K562 (cell line): ENCODE measurements at regions not wholly inside any gene's neighbourhood (a gene's known extent, or its start where the extent isn't known, plus 50 kb on each side); places are given as distances from the start of the nearest gene placed in this dataset.

Experiments
- ATAC-seq: fragments of 200-7000 bp; cut with Tn5 transposase; 3 replicates; pipeline ENCODE4 v1.9.1; 2020; ENCODE audit warnings: moderate library complexity
- BruUV-seq: library from RNA; stranded (reverse); fragments of 400-500 nt; replicated peaks from 2 replicates; lab custom pipeline; 2021; lab: Mats Ljungman, UMichigan
- CTCF ChIA-PET: fragments of 300-600 bp; formaldehyde crosslinking; extraction: SDS; loops from one replicate; lab custom pipeline; 2021; ENCODE audit warnings: low intra/inter-chr PET ratio; lab: Yijun Ruan, JAX
- POLR2A ChIA-PET: fragments of 300-600, 350-650 bp; sonication (Branson Sonifier 250); formaldehyde crosslinking; extraction: SDS; loops from one replicate; lab custom pipeline; 2021; ENCODE audit warnings: antibody characterized with exemption, inconsistent platforms; lab: Yijun Ruan, JAX
- DNase-seq, 4 experiments: peaks; one replicate each; pipeline versions ENCODE4 v3.0.0 to v3.0.0-alpha.2; 2011 to 2018; ENCODE audit warnings: low spot score in 3 of 4, mixed read lengths in 3 of 4; ENCODE audit errors: extremely low read depth in 1 of 4
- FAIRE-seq: peaks from 2 replicates; lab custom pipeline; 2011; peaks lifted over from hg19 to GRCh38; lab: Jason Lieb, UNC
- H2AFZ ChIP-seq: 2 replicates; pipeline ENCODE4 v1.6.0; 2011; ENCODE audit warnings: low read depth, low read length, control low read depth, inconsistent platforms
- H3K27ac ChIP-seq: fragments of 200-600 bp; 3 replicates; pipeline ENCODE4 v1.8.0; 2011; ENCODE audit warnings: low read depth, mild to moderate bottlenecking, control low read depth, inconsistent platforms, low read length, moderate library complexity, mixed read lengths; ENCODE audit errors: extremely low read depth
- H3K27me3 ChIP-seq, 2 experiments: fragments of 300-600 bp in 1 of 2; 2 replicates in 1 of 2; 3 replicates in 1 of 2; pipeline versions ENCODE4 v1.6.0 to v1.8.0; 2011; ENCODE audit warnings: inconsistent platforms in 2 of 2, low read length in 2 of 2, mild to moderate bottlenecking in 1 of 2, mixed read lengths in 1 of 2, moderate library complexity in 1 of 2; ENCODE audit not compliant: control insufficient read depth in 2 of 2, insufficient read depth in 2 of 2
- H3K36me3 ChIP-seq: fragments of 300-600 bp; 3 replicates; pipeline ENCODE4 v1.8.0; 2011; ENCODE audit warnings: mild to moderate bottlenecking, low read length, inconsistent platforms; ENCODE audit not compliant: control insufficient read depth, insufficient read depth
- H3K4me1 ChIP-seq, 2 experiments: fragments of 200-600 bp in 1 of 2; replicated peaks in 1 of 2; 2 replicates in 1 of 2; 3 replicates in 1 of 2; pipeline versions ENCODE4 v1.5.1 to v1.8.0; 2011; ENCODE audit warnings: inconsistent platforms in 2 of 2, low read length in 2 of 2, mild to moderate bottlenecking in 1 of 2, mixed read lengths in 1 of 2, moderate library complexity in 1 of 2; ENCODE audit not compliant: control insufficient read depth in 2 of 2, insufficient read depth in 2 of 2
- H3K4me2 ChIP-seq: 2 replicates; pipeline ENCODE4 v1.6.1; 2011; ENCODE audit warnings: low read length, control low read depth, inconsistent platforms, mixed read lengths; ENCODE audit not compliant: insufficient read depth
- H3K4me3 ChIP-seq: fragments of 200-600 bp; sonication (generic), shearing (Covaris generic); 2 replicates; pipeline ENCODE4 v1.5.1; 2016; ENCODE audit warnings: control low read depth, inconsistent platforms
- H3K79me2 ChIP-seq: fragments of 200-600 bp; 3 replicates; pipeline ENCODE4 v1.8.0; 2011; ENCODE audit warnings: low read length, inconsistent platforms; ENCODE audit not compliant: control insufficient read depth, insufficient read depth
- H3K9ac ChIP-seq, 2 experiments: 2 replicates each; pipeline versions ENCODE4 v1.6.0 to v1.6.1; 2011; ENCODE audit warnings: low read depth in 2 of 2, low read length in 2 of 2, control low read depth in 1 of 2, inconsistent platforms in 1 of 2, mild to moderate bottlenecking in 1 of 2, mixed read lengths in 1 of 2; ENCODE audit not compliant: insufficient read depth in 1 of 2
- H3K9me1 ChIP-seq: one replicate; pipeline ENCODE4 v1.6.0; 2011; ENCODE audit warnings: inconsistent platforms, mild to moderate bottlenecking, low read length, moderate library complexity; ENCODE audit not compliant: control insufficient read depth, insufficient read depth
- H3K9me3 ChIP-seq: replicated peaks from 2 replicates; pipeline ENCODE4 v1.5.1; 2011; ENCODE audit warnings: low read depth, low read length, inconsistent platforms; ENCODE audit not compliant: control insufficient read depth, insufficient read depth
- H4K20me1 ChIP-seq: replicated peaks from 2 replicates; pipeline ENCODE4 v1.6.1; 2011; ENCODE audit warnings: low read length, inconsistent platforms, mixed read lengths; ENCODE audit not compliant: control insufficient read depth, insufficient read depth
- FIP1L1 ChIP-seq: fragments of 200-400 bp; formaldehyde crosslinking; IDR thresholded peaks from 2 replicates; pipeline ENCODE4 v1.6.1; 2018; ENCODE audit warnings: mild to moderate bottlenecking, low read depth, low read length; ENCODE audit not compliant: poor library complexity, severe bottlenecking
- KDM1A ChIP-seq, 2 experiments: fragments of 450-650 bp; IDR thresholded peaks; 2 replicates each; pipeline ENCODE4 v1.6.1; 2016; ENCODE audit warnings: mild to moderate bottlenecking in 2 of 2
- KDM2B ChIP-seq: fragments of 250-450 bp; sonication (Bioruptor Pico); IDR thresholded peaks from 2 replicates; pipeline ENCODE4 v1.8.0; 2021; ENCODE audit warnings: mild to moderate bottlenecking, moderate library complexity
- PTRF ChIP-seq: fragments of 450-650 bp; IDR thresholded peaks from 2 replicates; pipeline ENCODE4 v1.6.1; 2016; ENCODE audit warnings: mild to moderate bottlenecking, missing genetic modification characterization, missing compliant biosample characterization
- SPI1 ChIP-seq: IDR thresholded peaks from 2 replicates; pipeline ENCODE4 v1.6.1; 2011; ENCODE audit warnings: low read depth, low read length, control low read depth, borderline replicate concordance
- WGBS: fragments of 100-300 bp; shearing (Covaris generic); methylation state at CpG from one replicate; pipeline ENCODE4 v1.1.6; 2016; ENCODE audit warnings: low coverage, mixed read lengths; ENCODE audit not compliant: insufficient coverage; ENCODE audit errors: missing lambda C conversion rate; 5-methylcytosine and 5-hydroxymethylcytosine counted together
- in situ Hi-C: fragments of 300-500 bp; cut with MboI; formaldehyde crosslinking; loops from 4 replicates; pipeline ENCODE4 v1.15.0; 2018; ENCODE audit warnings: inconsistent platforms, mixed read lengths
- intact Hi-C: fragments of 100-400 bp; cut with micrococcal nuclease; formaldehyde crosslinking; loops from 2 replicates; pipeline ENCODE4 v1.14.2; 2022
- TF ChIP-seq, protein P1 (sequence below), 2 experiments: fragments of 450-650 bp; formaldehyde crosslinking in 1 of 2; IDR thresholded peaks; 2 replicates each; pipeline versions ENCODE4 v1.4.0 to v1.6.1; 2014 to 2020; ENCODE audit warnings: mild to moderate bottlenecking in 2 of 2, borderline replicate concordance in 1 of 2, low read depth in 1 of 2

DNA sequence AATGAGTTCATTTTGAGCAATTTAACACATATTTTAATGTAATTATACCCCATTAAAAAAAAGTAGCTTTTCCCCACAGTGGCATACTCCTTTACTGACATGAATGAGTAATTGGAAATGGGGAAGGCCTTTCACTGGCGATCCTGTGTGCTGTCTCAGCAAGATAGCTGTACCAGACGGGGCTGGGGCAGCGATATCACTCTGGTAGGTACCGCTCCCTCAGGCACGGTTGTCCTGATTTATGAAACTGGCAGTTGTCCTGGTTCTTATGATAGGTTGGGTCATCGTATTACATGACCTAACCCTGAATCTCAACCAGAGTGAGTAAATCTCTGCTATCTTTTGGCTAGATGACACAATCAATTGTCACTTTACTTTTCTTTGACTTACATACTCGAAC, 355.0 kb upstream of the MAP3K7 start:
- Histone ChIP-seq H3K27me3 (no peaks in the 10 kb centered on the region), H4K20me1 (no peaks in the 10 kb centered on the region), H2AFZ (no peak overlapping the region), H3K9me3 (no peaks in the 10 kb centered on the region), H3K4me2 (no peak overlapping the region), H3K9ac (no peak overlapping the region), H3K36me3 (no peaks in the 10 kb centered on the region), H3K4me3 (no peak overlapping the region), H3K27ac (no peak overlapping the region), H3K9me1 (no peaks in the 10 kb centered on the region), H3K4me1 (no peaks in the 10 kb centered on the region), H3K79me2 (no peaks in the 10 kb centered on the region)
- CTCF ChIA-PET, result no interaction called here
- ATAC-seq (no peak), FAIRE-seq (no peak), DNase-seq (no peak)
- POLR2A ChIA-PET, result no interaction called here
- intact Hi-C loops (no loop called here), in situ Hi-C loops (no loop called here)
- under 1% methylated on average over 7 of the region's 7 CpGs for WGBS
- no TSS peak for BruUV-seq
- 0 out of 4 replicates have a peak, but pooled peaks of 1 of the 2 experiments have one; percentile 28 for TF ChIP-seq KDM1A (IDR thresholded peaks at IDR 0.05)
- no peak for TF ChIP-seq KDM2B (CRISPR knock-in tag)

DNA sequence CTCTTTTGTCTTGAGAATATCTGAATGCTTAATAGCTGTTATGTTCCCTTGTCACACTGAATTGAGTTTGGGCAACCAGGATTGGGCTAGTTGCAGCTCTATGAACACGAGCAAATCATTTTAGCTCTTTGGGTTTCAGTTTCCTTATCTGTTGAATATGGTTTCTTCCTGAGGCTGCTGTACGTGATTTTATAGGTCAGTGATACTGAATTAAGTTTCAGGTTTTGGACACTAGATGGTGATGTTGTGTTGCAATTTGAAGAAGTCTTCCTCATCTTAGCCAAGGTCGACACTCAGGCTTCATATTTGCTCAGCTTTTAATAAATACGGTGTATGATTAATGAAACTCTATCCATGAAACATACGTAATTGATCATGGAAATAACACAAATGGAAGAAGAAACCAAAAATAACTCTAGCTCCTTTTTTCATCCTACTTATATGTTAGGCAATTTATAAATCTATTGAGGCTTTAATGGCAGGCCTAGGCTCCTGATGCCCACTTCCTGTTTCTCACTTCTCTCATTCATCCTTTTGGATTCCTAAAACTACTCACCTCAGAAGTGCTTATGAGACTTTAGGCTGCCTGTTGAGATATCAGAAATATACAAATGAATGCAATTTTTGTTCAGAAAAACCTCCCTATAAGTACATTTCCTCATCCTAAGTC, 354.1 kb upstream of the MAP3K7 start:
- in situ Hi-C loops (no loop called here), intact Hi-C loops (no loop called here)
- no peaks in the 10 kb centered on the region for H3K4me1 ChIP-seq
- H3K27ac ChIP-seq, result no peak overlapping the region
- 3% methylated on average over 5 of the region's 5 CpGs for WGBS
- H3K4me3 ChIP-seq, result no peak overlapping the region
- no peaks in the 10 kb centered on the region for H3K27me3 ChIP-seq
- DNase-seq (peak; percentile 25 to 59 (median 32)), FAIRE-seq (peak; percentile 95), ATAC-seq (peak; percentile 83)
- H3K9me1 ChIP-seq, result no peaks in the 10 kb centered on the region
- no peaks in the 10 kb centered on the region for H4K20me1 ChIP-seq
- H3K79me2 ChIP-seq, result no peaks in the 10 kb centered on the region
- ChIA-PET CTCF (no interaction called here), POLR2A (interaction anchor here (0.6 kb wide), 1 partner anchor 420 kb away, joined by 4 read pairs; no protein-coding TSS in a partner anchor)
- H3K4me2 ChIP-seq, result no peak overlapping the region
- no peaks in the 10 kb centered on the region for H3K9me3 ChIP-seq
- no peak overlapping the region for H2AFZ ChIP-seq
- H3K9ac ChIP-seq, result no peak overlapping the region
- no TSS peak for BruUV-seq
- H3K36me3 ChIP-seq, result no peaks in the 10 kb centered on the region
- TF ChIP-seq SPI1 (peak; percentile 56; the same call in 1 of the 2 replicates), PTRF (tag) (no peak), FIP1L1 (no peak)
- TF ChIP-seq, protein P1, sequence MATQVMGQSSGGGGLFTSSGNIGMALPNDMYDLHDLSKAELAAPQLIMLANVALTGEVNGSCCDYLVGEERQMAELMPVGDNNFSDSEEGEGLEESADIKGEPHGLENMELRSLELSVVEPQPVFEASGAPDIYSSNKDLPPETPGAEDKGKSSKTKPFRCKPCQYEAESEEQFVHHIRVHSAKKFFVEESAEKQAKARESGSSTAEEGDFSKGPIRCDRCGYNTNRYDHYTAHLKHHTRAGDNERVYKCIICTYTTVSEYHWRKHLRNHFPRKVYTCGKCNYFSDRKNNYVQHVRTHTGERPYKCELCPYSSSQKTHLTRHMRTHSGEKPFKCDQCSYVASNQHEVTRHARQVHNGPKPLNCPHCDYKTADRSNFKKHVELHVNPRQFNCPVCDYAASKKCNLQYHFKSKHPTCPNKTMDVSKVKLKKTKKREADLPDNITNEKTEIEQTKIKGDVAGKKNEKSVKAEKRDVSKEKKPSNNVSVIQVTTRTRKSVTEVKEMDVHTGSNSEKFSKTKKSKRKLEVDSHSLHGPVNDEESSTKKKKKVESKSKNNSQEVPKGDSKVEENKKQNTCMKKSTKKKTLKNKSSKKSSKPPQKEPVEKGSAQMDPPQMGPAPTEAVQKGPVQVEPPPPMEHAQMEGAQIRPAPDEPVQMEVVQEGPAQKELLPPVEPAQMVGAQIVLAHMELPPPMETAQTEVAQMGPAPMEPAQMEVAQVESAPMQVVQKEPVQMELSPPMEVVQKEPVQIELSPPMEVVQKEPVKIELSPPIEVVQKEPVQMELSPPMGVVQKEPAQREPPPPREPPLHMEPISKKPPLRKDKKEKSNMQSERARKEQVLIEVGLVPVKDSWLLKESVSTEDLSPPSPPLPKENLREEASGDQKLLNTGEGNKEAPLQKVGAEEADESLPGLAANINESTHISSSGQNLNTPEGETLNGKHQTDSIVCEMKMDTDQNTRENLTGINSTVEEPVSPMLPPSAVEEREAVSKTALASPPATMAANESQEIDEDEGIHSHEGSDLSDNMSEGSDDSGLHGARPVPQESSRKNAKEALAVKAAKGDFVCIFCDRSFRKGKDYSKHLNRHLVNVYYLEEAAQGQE (IDR thresholded peaks at IDR 0.05; ENCODE audit: borderline replicate concordance), result peak; percentile 58; the same call in 1 of the 2 replicates
- TF ChIP-seq, protein P1 (CRISPR knock-in tag; IDR thresholded peaks at IDR 0.05; ENCODE audit: low read depth), result no peak
